OCI-LY7 (cell line): ENCODE measurements at regions not wholly inside any gene's neighbourhood (a gene's known extent, or its start where the extent isn't known, plus 50 kb on each side); places are given as distances from the start of the nearest gene placed in this dataset.

ENCODE experiments used
- BruUV-seq: library from RNA; stranded (reverse); fragments of 400-500 nt; replicated peaks from 2 replicates; lab custom pipeline; 2021; lab: Mats Ljungman, UMichigan
- CTCF ChIA-PET: fragments of 300-600 bp; sonication (Branson Sonifier 250); formaldehyde crosslinking; loops from one replicate; lab custom pipeline; 2022; ENCODE audit warnings: antibody characterized with exemption; ENCODE audit not compliant: unreplicated experiment; lab: Charles Lee
- POLR2A ChIA-PET: fragments of 300-600 bp; sonication (Branson Sonifier 250); formaldehyde crosslinking; loops from one replicate; lab custom pipeline; 2022; ENCODE audit warnings: antibody characterized with exemption; lab: Charles Lee
- DNase-seq: peaks from one replicate; pipeline ENCODE4 v3.0.0-alpha.2; 2015; ENCODE audit warnings: low spot score
- H2AFZ ChIP-seq: fragments of 200-600 bp; sonication (generic), shearing (Covaris generic); 2 replicates; pipeline ENCODE4 v1.6.1; 2014; ENCODE audit warnings: mild to moderate bottlenecking, antibody characterized with exemption, low read length, moderate library complexity
- H3K27ac ChIP-seq: fragments of 200-600 bp; sonication (generic); 2 replicates; pipeline ENCODE4 v1.5.1; 2014; ENCODE audit warnings: mixed run types, low read depth, mild to moderate bottlenecking, moderate library complexity, low read length, inconsistent platforms; ENCODE audit not compliant: poor library complexity, severe bottlenecking
- H3K36me3 ChIP-seq: fragments of 200-600 bp; sonication (generic); 2 replicates; pipeline ENCODE4 v1.6.1; 2014; ENCODE audit warnings: mild to moderate bottlenecking, antibody characterized with exemption, low read length, moderate library complexity, mixed read lengths; ENCODE audit not compliant: insufficient read depth
- H3K4me1 ChIP-seq: fragments of 200-600 bp; sonication (generic); 2 replicates; pipeline ENCODE4 v1.5.1; 2014; ENCODE audit warnings: mild to moderate bottlenecking, low read length; ENCODE audit not compliant: insufficient read depth, poor library complexity, severe bottlenecking
- H3K4me2 ChIP-seq: fragments of 200-600 bp; sonication (generic); 2 replicates; pipeline ENCODE4 v1.6.1; 2014; ENCODE audit warnings: mild to moderate bottlenecking, low read length
- H3K4me3 ChIP-seq: fragments of 200-600 bp; sonication (generic); 2 replicates; pipeline ENCODE4 v1.5.1; 2014; ENCODE audit warnings: mild to moderate bottlenecking, low read depth, low read length; ENCODE audit not compliant: poor library complexity, severe bottlenecking
- H3K79me2 ChIP-seq: fragments of 200-600 bp; sonication (generic); 2 replicates; pipeline ENCODE4 v1.6.1; 2016; ENCODE audit warnings: low read depth, mild to moderate bottlenecking, low read length, moderate library complexity, mixed read lengths; ENCODE audit not compliant: insufficient read depth
- H3K9me2 ChIP-seq: fragments of 200-600 bp; sonication (generic); 2 replicates; pipeline ENCODE4 v1.6.1; 2016; ENCODE audit warnings: mild to moderate bottlenecking, low read length, mixed read lengths; ENCODE audit not compliant: insufficient read depth
- H3K9me3 ChIP-seq: fragments of 200-600 bp; sonication (generic); 2 replicates; pipeline ENCODE4 v1.6.1; 2014; ENCODE audit warnings: mild to moderate bottlenecking, mixed run types, low read length, mixed read lengths
- H4K20me1 ChIP-seq: fragments of 200-600 bp; sonication (generic); 2 replicates; pipeline ENCODE4 v1.6.1; 2014; ENCODE audit warnings: mild to moderate bottlenecking, antibody characterized with exemption, low read length, moderate library complexity, mixed read lengths; ENCODE audit not compliant: insufficient read depth
- CTCF ChIP-seq: fragments of 200-600 bp; sonication (generic); conservative IDR thresholded peaks from 2 replicates; pipeline ENCODE4 v1.5.1; 2014; ENCODE audit warnings: mild to moderate bottlenecking, antibody characterized with exemption, low read length, moderate library complexity, mixed read lengths
- EZH2phosphoT487 ChIP-seq: fragments of 200-600 bp; sonication (generic); IDR thresholded peaks from 2 replicates; pipeline ENCODE4 v1.6.1; 2018; ENCODE audit warnings: low read depth, borderline replicate concordance, mild to moderate bottlenecking, mixed run types, antibody characterized with exemption, low read length, moderate library complexity, mixed read lengths
- intact Hi-C: fragments of 100-400 bp; cut with micrococcal nuclease; formaldehyde crosslinking; loops from one replicate; pipeline ENCODE4 v1.10.0; 2022; ENCODE audit not compliant: unreplicated experiment

- no peaks in the 10 kb centered on the region for H4K20me1 ChIP-seq
- BruUV-seq: no TSS peak
- H2AFZ ChIP-seq: no peak overlapping the region
- H3K27ac ChIP-seq: no peak overlapping the region
- no peak for DNase-seq
- H3K79me2 ChIP-seq: no peaks in the 10 kb centered on the region
- CTCF ChIA-PET: no interaction called here
- no peaks in the 10 kb centered on the region for H3K36me3 ChIP-seq
- H3K4me2 ChIP-seq: no peak overlapping the region
- H3K9me3 ChIP-seq: no peaks in the 10 kb centered on the region
- POLR2A ChIA-PET: no interaction called here
- intact Hi-C loops: no loop called here
- H3K4me3 ChIP-seq: no peak overlapping the region
- no peaks in the 10 kb centered on the region for H3K9me2 ChIP-seq
- no peaks in the 10 kb centered on the region for H3K4me1 ChIP-seq
- TF ChIP-seq EZH2phosphoT487 (no peak), CTCF (no peak)
Measured at GRCh38 chr4:54484383-54484782, 173.4 kb upstream of the KIT start.

- no peak for DNase-seq
- intact Hi-C loops: no loop called here
- no peak for TF ChIP-seq EZH2phosphoT487
- no peak for TF ChIP-seq CTCF
- Histone ChIP-seq H4K20me1 (no peaks in the 10 kb centered on the region), H3K36me3 (no peaks in the 10 kb centered on the region), H3K4me3 (no peak overlapping the region), H3K4me2 (no peak overlapping the region), H3K79me2 (no peaks in the 10 kb centered on the region), H3K4me1 (no peaks in the 10 kb centered on the region), H2AFZ (no peak overlapping the region), H3K9me3 (no peaks in the 10 kb centered on the region), H3K27ac (no peak overlapping the region), H3K9me2 (no peaks in the 10 kb centered on the region)
- no TSS peak for BruUV-seq
- CTCF ChIA-PET: no interaction called here
- POLR2A ChIA-PET: no interaction called here
Measured at GRCh38 chr4:54487491-54487890, 170.3 kb upstream of the KIT start.

GRCh38 chr4:54493862-54494261, 163.9 kb upstream of the KIT start:
- BruUV-seq: no TSS peak
- no peaks in the 10 kb centered on the region for H3K4me1 ChIP-seq
- H3K36me3 ChIP-seq: no peaks in the 10 kb centered on the region
- H3K9me2 ChIP-seq: no peaks in the 10 kb centered on the region
- H3K4me2 ChIP-seq: no peak overlapping the region
- no peak for DNase-seq
- no peaks in the 10 kb centered on the region for H4K20me1 ChIP-seq
- TF ChIP-seq EZH2phosphoT487: no peak
- no peak for TF ChIP-seq CTCF
- ChIA-PET POLR2A (no interaction called here), CTCF (no interaction called here)
- no peak overlapping the region for H3K4me3 ChIP-seq
- no peaks in the 10 kb centered on the region for H3K9me3 ChIP-seq
- intact Hi-C loops: no loop called here
- no peak overlapping the region for H3K27ac ChIP-seq
- no peak overlapping the region for H2AFZ ChIP-seq
- H3K79me2 ChIP-seq: no peaks in the 10 kb centered on the region
